ENCODE measurements at regions not wholly inside any gene's neighbourhood (a gene's known extent, or its start where the extent isn't known, plus 50 kb on each side); places are given as distances from the start of the nearest gene placed in this dataset.

GRCh38 chr18:10381951-10382350 lies 72.5 kb upstream of the APCDD1 start:
- TF ChIP-seq CTCF (IDR thresholded peaks at IDR 0.05; ENCODE audit: poor library complexity), result no peak
- no peak for TF ChIP-seq EZH2 (IDR thresholded peaks at IDR 0.05; ENCODE audit: borderline replicate concordance)
- no peak for TF ChIP-seq EZH2phosphoT487 (IDR thresholded peaks at IDR 0.05; ENCODE audit: low read depth, severe bottlenecking, unreplicated experiment)

Data from hepatocyte (in vitro differentiated cells).